Endometrium (tissue), 2 donors: ENCODE measurements at regions not wholly inside any gene's neighbourhood (a gene's known extent, or its start where the extent isn't known, plus 50 kb on each side); places are given as distances from the start of the nearest gene placed in this dataset.

Experiments
- FAIRE-seq: peaks from 2 replicates; lab custom pipeline; 2012; peaks lifted over from hg19 to GRCh38; lab: Jason Lieb, UNC
- donor health status: control.
- donor health status: control.

DNA sequence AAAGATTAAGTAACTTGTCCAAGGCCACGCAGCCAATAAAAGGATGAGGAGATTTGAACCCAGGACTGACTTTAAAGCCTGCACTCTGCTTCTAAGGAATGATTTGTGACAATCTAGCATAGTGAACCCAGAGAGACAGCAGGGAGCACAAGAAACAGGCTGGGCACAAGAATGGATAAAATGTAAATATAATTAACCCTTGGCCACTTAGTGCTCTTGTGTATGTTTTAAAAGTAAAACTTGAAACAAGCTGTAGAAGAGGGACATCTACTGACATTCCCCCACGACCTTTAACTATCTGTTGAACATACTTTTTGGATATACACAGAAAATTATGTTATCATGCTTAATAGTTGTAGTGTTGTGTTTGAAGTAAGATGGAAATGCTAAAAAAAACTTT, 141.9 kb upstream of the PMFBP1 start:
- FAIRE-seq, result peak; percentile 8

DNA sequence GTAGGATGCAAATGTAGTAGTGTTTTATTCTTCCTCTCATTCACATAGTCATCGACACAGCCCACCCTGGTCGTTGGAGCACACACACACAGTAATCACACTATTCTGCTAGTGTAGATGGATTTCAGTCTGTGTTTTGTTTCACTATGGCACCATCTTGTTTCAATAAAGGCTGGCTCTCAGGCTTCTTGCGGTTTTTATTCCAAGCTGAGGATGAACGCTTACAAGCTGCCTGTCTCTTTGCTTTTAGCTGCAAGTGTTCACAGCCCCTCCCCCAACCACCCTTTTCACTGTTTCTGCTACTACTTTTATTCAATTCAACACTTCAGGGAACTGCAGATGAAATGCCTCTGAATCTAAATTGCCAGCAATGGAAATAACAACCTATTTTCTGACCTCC, 140.9 kb upstream of the PMFBP1 start:
- FAIRE-seq, result no peak

DNA sequence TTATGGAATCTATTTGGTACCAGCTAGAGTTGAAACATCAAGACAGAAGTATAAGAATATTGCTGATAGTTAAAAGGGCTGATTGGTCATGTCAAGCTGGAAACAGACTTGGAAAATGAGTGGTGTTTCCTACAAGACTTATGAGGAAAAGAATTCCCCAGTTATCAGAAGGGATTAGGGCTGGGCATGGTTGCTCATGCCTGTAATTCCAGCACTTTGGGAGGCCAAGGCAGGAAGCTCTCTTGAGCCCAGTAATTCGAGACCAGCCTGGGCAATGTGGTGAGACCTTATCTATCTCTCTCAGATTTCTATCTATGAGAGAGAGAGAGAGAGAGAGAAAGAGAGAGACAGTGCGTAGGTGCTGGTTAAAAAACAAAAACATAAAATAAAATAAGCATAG, 139.5 kb upstream of the PMFBP1 start:
- FAIRE-seq, result no peak

DNA sequence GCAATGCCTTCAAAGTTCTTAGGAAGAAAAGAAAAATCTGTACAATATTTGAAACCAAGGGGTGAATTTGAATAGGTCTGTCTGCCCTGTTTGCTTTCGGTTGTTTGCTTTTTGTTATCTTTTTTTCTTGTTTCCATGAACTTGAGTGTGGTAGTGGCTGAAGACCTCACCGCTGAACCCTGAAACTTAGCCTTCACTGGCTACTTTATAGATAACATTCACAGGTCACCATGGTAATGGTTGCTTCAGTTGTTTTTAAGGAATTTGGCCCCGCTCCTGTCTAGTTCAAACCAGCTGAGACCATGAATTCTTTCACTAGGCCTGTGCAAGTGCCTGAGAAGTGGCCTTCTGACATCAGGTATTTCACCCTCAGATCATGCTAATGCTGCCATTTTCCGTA, 137.0 kb upstream of the PMFBP1 start:
- FAIRE-seq, result no peak

DNA sequence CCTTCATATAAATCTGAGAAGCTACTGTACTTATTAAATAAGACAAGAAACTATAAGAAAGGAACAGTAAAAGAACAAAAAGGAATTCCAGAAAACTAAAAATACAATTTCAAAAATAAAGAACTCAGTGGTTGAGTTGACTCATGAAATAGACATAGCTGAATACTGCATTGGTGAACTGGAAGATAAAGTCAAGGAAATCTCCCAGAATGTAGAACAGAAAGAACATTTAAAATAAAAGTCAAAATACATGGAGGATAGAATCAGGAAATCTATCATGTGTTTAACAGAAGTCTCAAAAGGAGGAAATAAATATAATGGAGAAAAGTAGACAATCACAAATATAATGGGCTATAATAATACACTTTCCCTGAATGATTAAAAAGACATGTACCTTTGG, 136.4 kb upstream of the PMFBP1 start:
- no peak for FAIRE-seq

DNA sequence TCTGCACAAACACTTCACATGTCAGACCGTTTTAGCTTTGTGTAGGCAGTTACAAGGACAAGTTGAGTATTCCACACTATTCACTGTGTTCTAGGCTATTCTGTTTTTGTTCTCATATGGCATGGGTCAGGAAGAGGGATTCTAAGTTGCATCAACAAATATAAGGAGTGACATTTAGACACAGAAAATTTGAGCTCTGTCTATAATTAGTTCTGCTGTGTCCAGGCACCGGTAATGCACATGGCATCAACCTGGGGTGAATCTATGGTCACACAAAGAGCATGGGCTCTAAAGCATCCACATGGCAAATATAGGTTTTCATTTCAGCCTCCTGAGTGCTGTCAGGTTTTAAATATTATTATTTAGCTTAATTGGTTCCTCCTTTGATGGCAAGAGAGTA, 130.4 kb upstream of the PMFBP1 start:
- no peak for FAIRE-seq

DNA sequence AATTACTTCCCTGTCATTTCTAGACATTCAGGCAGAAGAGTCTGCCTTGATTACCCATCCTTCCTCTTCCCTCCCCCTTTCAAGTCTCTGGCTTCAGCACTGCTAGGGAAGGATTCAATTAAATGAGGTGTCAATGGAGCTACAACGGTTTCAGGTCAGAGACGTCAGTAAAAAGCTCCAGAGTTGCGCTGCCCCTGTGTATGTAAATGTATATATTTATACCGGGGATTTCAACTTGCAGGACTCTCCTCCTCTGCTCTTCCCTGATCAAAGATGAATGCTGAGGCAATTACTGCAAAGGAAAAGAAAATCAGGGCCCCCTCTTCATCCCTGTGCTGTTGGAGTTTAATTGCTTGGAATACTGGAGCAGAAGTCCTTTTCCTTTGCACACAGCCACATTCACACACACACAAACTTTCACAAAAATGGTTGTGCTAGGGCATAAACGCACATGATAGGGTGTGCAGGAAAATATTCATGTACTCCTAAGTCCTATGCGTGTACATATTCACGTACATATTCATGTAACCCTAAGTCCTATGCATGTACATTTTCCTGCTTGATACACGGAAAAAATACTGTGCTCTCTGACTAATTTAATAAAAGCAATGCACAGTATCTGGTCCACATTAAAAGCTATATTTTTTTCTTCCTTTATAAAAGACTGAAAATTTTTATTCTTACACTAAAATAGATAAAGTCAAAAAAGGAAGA, 129.7 kb upstream of the PMFBP1 start:
- no peak for FAIRE-seq

DNA sequence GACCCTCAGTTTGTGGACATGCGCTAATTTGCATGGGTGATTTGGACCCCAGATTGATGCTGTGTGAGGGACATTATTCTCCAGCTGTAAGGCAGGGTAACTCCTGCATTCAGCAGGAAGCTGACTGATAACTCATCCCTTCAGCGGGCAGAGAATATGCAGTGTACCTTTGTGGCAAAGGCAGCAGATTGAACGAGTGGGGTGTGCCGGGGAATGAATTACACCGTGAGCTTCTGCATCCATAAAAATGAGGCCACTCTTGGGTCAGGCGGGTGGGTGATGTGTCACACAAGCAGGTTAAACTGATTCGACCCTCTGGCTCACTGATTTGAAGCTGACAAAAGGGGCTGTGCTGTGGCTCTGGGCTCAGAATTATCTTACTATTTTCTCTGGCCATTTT, 128.9 kb upstream of the PMFBP1 start:
- no peak for FAIRE-seq

DNA sequence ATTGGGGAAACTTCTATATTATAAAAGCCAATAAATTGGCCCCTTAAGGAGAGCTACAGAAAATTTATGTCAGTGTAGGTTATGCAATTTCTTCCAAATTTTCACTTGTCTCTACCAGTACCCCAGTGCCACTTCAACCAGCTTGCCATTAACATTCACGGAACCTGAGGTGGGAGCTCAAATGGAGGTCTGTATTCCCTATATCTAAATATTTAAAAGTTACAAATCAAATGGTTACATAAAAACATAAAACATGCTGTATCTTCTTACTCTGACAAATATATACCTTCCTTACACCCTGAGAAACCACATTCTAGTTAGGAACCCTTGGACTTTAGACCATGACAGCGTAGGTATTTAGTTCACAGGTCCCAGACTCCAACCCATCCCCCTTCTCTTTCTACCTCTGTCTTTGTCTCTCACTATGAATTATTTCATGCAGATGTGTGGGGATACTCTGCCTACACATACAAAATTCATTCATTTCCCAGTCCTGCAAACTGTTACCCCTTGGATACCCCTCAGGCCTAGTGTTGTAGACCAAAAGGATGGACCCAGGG, 127.8 kb upstream of the PMFBP1 start:
- FAIRE-seq, result no peak

DNA sequence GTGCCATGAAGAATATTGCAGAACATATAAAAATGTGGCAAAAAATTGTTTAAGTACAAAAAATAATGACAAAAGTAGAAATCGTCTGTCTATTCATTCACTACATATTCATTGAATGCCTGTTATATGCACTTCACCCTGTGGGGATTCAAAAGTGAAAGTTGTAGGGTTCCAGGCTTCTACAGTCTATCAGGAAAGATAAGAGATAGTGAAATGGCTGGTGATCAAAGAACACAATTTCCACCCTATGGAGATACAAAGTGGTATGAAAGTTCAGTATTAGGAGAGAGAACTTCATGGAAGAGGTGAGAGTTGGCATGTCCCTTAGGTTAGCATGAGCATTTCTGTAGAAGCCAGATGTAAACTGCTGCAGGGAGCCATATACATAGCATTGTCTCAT, 127.0 kb upstream of the PMFBP1 start:
- no peak for FAIRE-seq

DNA sequence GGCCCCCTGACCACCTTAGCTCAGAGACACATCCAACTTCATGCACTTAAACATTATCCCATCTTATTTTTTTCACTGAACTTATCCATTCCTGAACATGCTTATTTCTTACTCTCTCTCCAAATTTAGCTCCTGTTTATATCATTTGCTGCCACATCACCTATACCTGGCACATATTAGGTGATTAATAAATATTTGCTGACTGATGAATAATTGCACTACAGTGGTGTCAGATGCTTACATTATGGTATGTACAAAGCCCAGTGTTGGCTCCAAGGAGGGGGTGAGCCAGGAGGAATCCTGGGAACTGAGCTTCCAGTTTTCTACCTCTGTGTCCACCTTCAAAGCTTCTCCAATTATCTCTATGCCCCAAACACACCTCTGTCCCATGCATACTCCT, 124.0 kb upstream of the PMFBP1 start:
- FAIRE-seq, result no peak

DNA sequence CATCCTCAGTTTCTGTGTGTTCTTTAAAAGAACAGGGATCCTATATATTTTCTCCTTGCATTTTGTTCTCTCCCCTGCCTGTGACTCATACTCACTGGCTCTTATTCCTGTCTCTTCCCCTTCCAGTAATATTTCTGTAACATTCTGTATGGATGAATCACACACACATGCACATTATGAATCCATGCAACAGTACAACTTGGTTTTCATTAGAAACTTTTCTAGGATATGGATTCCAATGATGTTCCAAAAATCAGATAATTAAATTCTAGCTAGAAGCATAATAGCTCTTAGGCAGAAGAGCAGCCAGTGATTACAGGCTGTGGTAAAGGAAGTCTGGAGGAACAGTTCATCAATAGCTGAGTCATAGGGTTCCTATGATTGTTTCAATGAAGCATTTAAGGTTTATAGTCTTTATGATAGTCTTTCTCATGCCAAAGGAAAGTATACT, 119.6 kb upstream of the PMFBP1 start:
- no peak for FAIRE-seq

DNA sequence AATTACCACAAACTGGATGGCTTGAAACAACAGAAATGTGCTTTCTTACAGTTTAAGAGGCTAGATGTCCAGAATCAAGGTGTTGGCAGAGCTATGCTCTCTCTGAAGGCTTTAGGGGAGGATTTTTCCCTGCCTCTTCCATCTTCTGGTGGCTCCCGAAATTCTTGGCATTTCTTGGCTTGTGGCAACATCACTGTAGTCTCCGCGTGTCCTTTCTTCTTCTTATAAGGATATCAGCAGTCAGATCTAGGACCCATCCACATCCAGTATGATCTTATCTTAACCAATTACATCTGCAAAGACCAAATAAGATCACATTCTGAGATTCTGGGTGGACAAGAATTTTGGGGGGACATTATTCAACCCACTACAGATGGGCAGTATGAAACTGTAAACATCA, 119.2 kb upstream of the PMFBP1 start:
- no peak for FAIRE-seq

DNA sequence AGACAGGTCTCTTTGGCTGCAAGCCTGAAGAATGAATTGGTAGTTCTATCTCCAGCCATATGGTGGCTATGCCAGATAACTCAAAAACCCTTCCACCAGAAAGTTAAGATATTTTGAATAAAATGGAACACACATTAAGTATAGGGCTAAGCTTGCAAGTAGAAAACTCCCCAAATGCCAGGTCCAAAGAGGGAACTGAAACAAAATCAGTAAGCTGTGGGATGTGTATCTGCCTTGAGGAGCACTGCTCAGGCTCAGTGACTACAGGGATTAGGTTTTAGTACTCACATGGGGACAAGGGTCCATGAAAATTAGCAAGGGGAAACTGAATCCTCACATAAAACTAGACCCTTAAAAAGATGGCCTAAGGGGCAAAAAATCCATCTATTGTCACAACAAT, 115.7 kb upstream of the PMFBP1 start:
- no peak for FAIRE-seq

DNA sequence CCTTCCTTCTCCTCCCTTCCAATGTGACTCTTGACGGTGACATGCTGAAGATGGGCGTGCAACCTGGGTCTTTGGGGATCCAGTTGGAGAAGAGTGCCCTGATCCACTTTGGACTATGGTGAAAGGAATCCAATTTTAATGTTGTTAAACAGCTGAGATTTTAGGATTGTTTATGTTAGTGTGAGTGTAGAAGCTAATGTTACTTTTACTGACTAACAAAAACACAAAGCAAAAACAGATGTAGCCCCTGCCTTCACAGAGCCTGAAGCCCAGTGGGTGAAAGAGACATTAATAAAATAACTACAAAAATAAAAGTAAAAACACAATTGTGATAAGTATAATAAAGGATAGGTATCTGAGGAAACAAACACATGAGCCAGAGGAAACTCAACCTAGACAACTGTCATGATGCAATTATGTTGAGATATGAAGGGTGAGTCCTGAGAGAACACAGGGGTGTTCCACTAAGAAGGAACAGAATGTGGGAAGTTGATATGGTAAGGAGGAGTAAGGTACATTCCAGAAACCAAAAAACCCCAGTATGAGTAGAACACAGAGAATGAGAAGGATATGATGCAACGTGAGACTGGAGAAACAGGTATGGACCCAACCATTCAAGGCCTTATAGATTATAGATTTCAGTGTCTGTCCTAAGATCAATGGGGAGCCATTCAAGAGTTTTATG, 115.1 kb upstream of the PMFBP1 start:
- no peak for FAIRE-seq

DNA sequence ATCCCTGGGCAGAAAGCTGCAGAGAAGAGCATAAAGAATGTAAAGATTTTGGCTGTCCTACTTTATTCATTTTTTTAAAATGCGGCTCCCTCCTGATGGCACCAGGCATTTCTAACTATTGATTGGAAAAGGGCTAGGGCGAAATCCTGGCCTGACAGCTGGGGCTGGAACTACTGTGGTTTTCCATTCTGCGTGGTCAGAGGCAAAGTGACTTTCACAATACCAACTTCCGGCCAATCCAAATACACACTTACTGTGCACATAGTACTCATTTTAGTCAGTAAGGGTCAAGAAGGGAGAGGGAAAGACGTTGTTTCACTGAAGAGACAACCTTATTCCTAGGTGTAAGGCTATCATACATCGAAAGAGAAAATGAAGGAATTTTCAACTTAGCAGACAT, 113.8 kb upstream of the PMFBP1 start:
- FAIRE-seq, result no peak

DNA sequence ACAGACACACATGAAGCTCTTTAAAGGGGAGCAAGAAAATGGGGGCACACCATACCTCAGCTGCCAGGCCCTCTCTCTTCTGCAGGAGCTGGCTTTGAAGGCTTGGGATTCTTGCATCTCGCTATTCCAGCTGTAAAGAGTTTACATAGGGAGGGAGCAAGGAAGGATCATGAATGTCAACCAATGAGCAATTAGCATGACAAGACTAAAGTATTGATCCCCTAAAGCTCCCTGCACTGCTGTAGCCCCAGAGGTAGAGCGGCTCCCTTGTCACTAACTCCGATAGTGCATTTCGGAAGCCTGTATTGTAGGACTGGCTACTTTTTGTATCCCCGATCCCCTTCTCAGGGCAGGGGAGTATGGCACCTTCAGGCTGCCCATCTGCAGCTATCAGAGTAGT, 113.4 kb upstream of the PMFBP1 start:
- FAIRE-seq, result no peak

DNA sequence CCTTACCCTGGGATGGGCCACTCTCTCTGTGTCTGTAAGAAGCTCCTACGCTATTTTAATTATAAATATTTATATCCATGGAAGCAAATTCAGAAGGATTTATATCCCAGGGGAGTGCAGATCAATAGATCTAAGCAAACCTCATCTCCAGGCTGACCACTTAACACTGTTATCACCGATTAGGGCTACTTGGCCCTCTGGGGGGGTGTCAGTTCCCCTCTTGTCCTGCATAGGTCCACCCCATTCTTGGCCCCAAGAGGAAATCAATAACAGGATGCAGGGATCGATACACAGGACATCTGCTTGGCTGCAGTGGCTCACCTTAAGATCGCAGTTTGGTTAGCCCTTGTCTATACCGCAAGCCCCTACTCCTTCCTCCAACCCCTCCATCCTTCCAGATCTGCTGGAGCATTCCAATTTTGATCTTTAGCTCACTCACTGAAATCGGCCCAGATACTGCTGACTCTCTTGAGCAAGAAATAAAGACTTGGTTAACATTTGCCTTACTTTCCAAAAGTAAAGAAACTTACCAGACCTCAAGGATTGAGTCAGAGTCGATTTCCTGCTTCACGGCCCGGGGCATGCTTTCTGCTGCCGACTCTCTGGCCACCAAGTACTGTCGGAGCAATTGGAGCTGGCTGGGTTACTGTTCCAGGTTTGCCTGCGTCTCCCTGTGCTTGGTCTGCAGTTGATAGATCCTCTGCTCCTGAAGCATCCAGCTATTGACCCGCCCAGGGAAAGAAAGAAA, 112.3 kb upstream of the PMFBP1 start:
- FAIRE-seq, result no peak

DNA sequence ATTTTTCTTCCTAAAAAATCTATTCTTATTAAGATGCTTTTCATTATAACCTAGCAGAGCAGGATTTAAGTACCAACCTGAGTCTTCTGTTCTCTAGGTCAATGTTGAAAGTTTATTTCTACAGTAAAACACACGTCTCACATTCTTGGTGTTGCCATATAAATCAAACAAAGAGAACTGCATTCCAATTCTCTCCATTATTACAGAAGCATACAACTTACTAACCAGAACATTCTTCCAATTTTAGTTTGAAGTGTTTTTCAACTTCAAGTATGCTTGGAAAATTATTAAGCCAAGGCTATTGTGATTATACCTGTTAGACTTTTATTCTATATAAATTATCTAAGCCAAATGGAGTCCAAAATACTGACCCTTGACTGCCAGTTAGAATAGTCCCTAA, 110.4 kb upstream of the PMFBP1 start:
- no peak for FAIRE-seq

DNA sequence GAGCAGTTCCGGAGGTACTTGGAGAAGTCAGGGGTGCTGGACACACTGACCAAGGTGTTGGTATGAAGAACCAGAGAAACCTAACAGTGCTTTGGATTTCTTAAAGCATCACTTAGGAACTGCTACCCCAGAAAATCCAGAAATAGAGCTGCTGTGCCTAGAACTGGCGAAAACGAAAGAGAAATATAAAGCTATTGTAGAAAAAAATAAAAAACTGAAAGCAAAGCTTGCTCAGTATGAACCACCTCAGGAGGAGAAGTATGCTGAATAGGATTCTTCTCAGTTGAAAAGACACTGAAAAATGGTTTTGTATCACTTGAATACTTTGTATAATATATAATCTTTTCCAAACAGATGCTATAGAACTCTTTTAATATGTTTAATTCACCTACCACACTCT, 106.3 kb upstream of the PMFBP1 start:
- no peak for FAIRE-seq

DNA sequence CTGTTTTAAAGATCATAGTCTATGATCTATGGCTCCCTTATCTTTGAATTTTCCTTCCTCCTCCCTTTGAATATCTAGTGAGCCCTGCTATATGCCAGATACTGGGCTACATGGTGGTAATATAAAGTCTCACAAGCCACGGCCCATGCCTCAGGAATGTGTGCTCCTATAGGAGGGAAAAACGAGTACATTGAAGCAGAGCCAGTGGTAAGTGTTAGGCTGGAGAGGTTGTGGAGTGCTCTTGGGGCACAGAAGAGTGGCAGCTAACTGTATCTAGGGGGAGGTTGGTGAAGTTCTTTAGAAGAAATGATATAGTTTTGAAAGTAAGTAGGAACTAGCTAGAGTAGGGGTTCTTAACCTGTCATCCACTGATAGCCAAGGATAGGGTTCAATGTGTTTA, 105.8 kb upstream of the PMFBP1 start:
- FAIRE-seq, result no peak

DNA sequence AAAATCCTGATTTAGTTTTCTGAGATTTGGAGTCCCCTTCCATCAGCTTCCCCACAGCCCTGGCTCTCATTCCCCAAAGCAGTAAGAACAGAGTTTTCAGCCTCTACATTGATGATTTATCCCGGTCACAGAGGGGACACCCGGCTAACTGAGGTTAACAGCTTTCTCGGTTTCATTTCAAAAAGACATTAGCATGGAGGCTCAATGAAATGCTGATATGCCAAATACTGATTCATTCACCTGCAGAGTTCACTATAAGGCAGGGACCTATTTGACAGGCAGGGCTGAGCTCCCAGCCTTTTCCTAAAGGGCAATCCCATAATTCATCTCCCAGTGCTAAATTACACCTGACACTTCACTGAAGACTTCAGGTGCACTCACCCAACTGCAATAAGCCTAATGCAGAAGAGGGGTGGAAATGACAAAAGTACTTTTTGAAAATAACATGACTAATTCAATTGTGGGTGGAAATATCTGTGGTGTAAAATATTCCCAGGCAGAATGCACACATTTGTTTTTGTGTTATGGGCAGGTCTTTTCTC, 99.8 kb upstream of the PMFBP1 start:
- no peak for FAIRE-seq

DNA sequence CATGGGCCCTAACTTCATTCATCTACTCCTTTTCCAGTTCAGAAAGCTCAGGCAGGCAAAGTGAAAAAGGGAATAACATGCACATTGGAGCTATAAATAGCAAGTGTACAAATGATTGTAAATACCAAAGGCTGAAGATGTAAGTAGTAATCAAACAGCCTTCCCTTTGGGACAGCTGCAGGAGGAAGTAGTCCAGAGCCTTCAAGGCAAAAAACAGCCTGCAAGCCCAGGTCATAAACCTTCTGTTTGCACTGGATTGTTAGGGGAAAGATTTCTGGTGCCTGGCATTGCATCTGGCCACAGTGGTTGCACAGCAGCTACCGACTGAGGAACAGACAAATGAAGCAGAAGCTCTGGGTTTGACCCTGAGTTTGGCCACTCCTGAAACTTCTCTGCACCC, 98.6 kb upstream of the PMFBP1 start:
- FAIRE-seq, result no peak
